ENCODE measurements at regions not wholly inside any gene's neighbourhood (a gene's known extent, or its start where the extent isn't known, plus 50 kb on each side); places are given as distances from the start of the nearest gene placed in this dataset.

DNA sequence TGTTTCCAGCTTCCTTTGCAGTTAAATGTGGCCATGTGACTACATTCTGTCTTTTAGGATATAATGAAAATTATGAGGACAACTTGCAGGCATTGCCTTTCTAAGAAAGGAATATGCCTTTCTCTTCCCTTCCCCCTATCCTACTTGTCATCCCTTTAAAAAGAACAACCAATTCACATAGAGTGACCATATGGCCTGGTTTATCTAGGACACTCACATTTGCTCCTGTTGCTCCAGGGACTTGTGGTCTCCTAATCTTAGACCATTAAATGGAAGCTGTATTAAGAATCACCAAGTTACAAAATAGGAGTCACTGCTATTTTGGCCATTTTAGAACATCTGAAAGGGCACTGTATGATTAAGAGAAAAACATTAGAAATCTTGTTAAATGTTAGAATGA is 520.3 kb downstream of the DTWD2 start:
- Histone ChIP-seq H3K79me2 (ENCODE audit: insufficient read depth, low read length) (no peaks in the 10 kb centered on the region; the same call in 1 of the 2 replicates), H3K4me2 (ENCODE audit: insufficient read depth, insufficient read length, low read length) (no peak overlapping the region), H2AK5ac (ENCODE audit: insufficient read length, low read length) (no peak overlapping the region), H3K27ac (ENCODE audit: insufficient read length, low read depth, low read length) (no peak overlapping the region), H4K20me1 (ENCODE audit: control insufficient read depth, insufficient read depth, insufficient read length) (no peaks in the 10 kb centered on the region), H2BK5ac (ENCODE audit: insufficient read length, low read length) (no peak overlapping the region), H3K4ac (ENCODE audit: low read depth, low read length) (no peak overlapping the region), H3T11ph (ENCODE audit: low read length) (no peak overlapping the region), H3K4me1 (ENCODE audit: insufficient read depth, low read length) (no peaks in the 10 kb centered on the region), H3K79me1 (ENCODE audit: insufficient read depth, low read depth, low read length, poor library complexity, severe bottlenecking) (no peaks in the 10 kb centered on the region), H3K23ac (ENCODE audit: insufficient read length, low read depth, low read length) (no peak overlapping the region), H2BK120ac (ENCODE audit: low read depth, low read length, poor library complexity, severe bottlenecking) (no peak overlapping the region), H3K9me3 (ENCODE audit: control insufficient read depth, low read depth, low read length) (no peaks in the 10 kb centered on the region), H3K18ac (ENCODE audit: insufficient read length, low read depth, low read length) (no peak overlapping the region), H3K14ac (ENCODE audit: insufficient read depth, low read length) (no peak overlapping the region), H2BK12ac (ENCODE audit: insufficient read length, low read depth, low read length) (no peak overlapping the region), H4K91ac (ENCODE audit: insufficient read length, low read depth, low read length) (no peak overlapping the region), H2AFZ (ENCODE audit: low read length) (no peak overlapping the region), H3K27me3 (ENCODE audit: insufficient read depth, low read length) (no peaks in the 10 kb centered on the region), H4K5ac (ENCODE audit: insufficient read length, low read depth, low read length) (no peak overlapping the region), H3K9ac (ENCODE audit: extremely low read depth, insufficient read length, low read length) (no peak overlapping the region), H4K8ac (replicated peaks; ENCODE audit: insufficient read length, low read depth, low read length) (no peak overlapping the region), H3K23me2 (ENCODE audit: insufficient read length, low read depth, low read length, poor library complexity, severe bottlenecking) (no peaks in the 10 kb centered on the region), H3K56ac (ENCODE audit: insufficient read length, low read depth, low read length) (no peak overlapping the region), H2BK15ac (ENCODE audit: low read depth, low read length) (no peak overlapping the region), H2BK20ac (ENCODE audit: low read depth, low read length, poor library complexity, severe bottlenecking) (no peak overlapping the region)
- H3K27ac Mint-ChIP-seq = no peak overlapping the region
- DNase-seq = no peak
- no peaks in the 10 kb centered on the region for H3K4me1 Mint-ChIP-seq
- no peaks in the 10 kb centered on the region for H3K27me3 Mint-ChIP-seq (ENCODE audit: low read depth)
- no peak overlapping the region for H3K4me3 Mint-ChIP-seq
- no peaks in the 10 kb centered on the region; a peak in 1 of 5 replicates for H3K9me3 Mint-ChIP-seq
- no peaks in the 10 kb centered on the region for H3K36me3 Mint-ChIP-seq (ENCODE audit: insufficient read depth in 1 of 3, low read depth in 3 of 3)
- TF ChIP-seq, protein P1, sequence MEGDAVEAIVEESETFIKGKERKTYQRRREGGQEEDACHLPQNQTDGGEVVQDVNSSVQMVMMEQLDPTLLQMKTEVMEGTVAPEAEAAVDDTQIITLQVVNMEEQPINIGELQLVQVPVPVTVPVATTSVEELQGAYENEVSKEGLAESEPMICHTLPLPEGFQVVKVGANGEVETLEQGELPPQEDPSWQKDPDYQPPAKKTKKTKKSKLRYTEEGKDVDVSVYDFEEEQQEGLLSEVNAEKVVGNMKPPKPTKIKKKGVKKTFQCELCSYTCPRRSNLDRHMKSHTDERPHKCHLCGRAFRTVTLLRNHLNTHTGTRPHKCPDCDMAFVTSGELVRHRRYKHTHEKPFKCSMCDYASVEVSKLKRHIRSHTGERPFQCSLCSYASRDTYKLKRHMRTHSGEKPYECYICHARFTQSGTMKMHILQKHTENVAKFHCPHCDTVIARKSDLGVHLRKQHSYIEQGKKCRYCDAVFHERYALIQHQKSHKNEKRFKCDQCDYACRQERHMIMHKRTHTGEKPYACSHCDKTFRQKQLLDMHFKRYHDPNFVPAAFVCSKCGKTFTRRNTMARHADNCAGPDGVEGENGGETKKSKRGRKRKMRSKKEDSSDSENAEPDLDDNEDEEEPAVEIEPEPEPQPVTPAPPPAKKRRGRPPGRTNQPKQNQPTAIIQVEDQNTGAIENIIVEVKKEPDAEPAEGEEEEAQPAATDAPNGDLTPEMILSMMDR (conservative IDR thresholded peaks at IDR 0.05) = no peak
